K562 (cell line): ENCODE measurements at regions not wholly inside any gene's neighbourhood (a gene's known extent, or its start where the extent isn't known, plus 50 kb on each side); places are given as distances from the start of the nearest gene placed in this dataset.

ENCODE experiments used
- ATAC-seq: fragments of 200-7000 bp; cut with Tn5 transposase; 3 replicates; pipeline ENCODE4 v1.9.1; 2020; ENCODE audit warnings: moderate library complexity
- BruUV-seq: library from RNA; stranded (reverse); fragments of 400-500 nt; replicated peaks from 2 replicates; lab custom pipeline; 2021; lab: Mats Ljungman, UMichigan
- CTCF ChIA-PET: fragments of 300-600 bp; formaldehyde crosslinking; extraction: SDS; loops from one replicate; lab custom pipeline; 2021; ENCODE audit warnings: low intra/inter-chr PET ratio; lab: Yijun Ruan, JAX
- POLR2A ChIA-PET: fragments of 300-600, 350-650 bp; sonication (Branson Sonifier 250); formaldehyde crosslinking; extraction: SDS; loops from one replicate; lab custom pipeline; 2021; ENCODE audit warnings: antibody characterized with exemption, inconsistent platforms; lab: Yijun Ruan, JAX
- DNase-seq, 4 experiments: peaks; one replicate each; pipeline versions ENCODE4 v3.0.0 to v3.0.0-alpha.2; 2011 to 2018; ENCODE audit warnings: low spot score in 3 of 4, mixed read lengths in 3 of 4; ENCODE audit errors: extremely low read depth in 1 of 4
- FAIRE-seq: peaks from 2 replicates; lab custom pipeline; 2011; peaks lifted over from hg19 to GRCh38; lab: Jason Lieb, UNC
- H2AFZ ChIP-seq: 2 replicates; pipeline ENCODE4 v1.6.0; 2011; ENCODE audit warnings: low read depth, low read length, control low read depth, inconsistent platforms
- H3K27ac ChIP-seq: fragments of 200-600 bp; 3 replicates; pipeline ENCODE4 v1.8.0; 2011; ENCODE audit warnings: low read depth, mild to moderate bottlenecking, control low read depth, inconsistent platforms, low read length, moderate library complexity, mixed read lengths; ENCODE audit errors: extremely low read depth
- H3K27me3 ChIP-seq, 2 experiments: fragments of 300-600 bp in 1 of 2; 2 replicates in 1 of 2; 3 replicates in 1 of 2; pipeline versions ENCODE4 v1.6.0 to v1.8.0; 2011; ENCODE audit warnings: inconsistent platforms in 2 of 2, low read length in 2 of 2, mild to moderate bottlenecking in 1 of 2, mixed read lengths in 1 of 2, moderate library complexity in 1 of 2; ENCODE audit not compliant: control insufficient read depth in 2 of 2, insufficient read depth in 2 of 2
- H3K36me3 ChIP-seq: fragments of 300-600 bp; 3 replicates; pipeline ENCODE4 v1.8.0; 2011; ENCODE audit warnings: mild to moderate bottlenecking, low read length, inconsistent platforms; ENCODE audit not compliant: control insufficient read depth, insufficient read depth
- H3K4me1 ChIP-seq, 2 experiments: fragments of 200-600 bp in 1 of 2; replicated peaks in 1 of 2; 2 replicates in 1 of 2; 3 replicates in 1 of 2; pipeline versions ENCODE4 v1.5.1 to v1.8.0; 2011; ENCODE audit warnings: inconsistent platforms in 2 of 2, low read length in 2 of 2, mild to moderate bottlenecking in 1 of 2, mixed read lengths in 1 of 2, moderate library complexity in 1 of 2; ENCODE audit not compliant: control insufficient read depth in 2 of 2, insufficient read depth in 2 of 2
- H3K4me2 ChIP-seq: 2 replicates; pipeline ENCODE4 v1.6.1; 2011; ENCODE audit warnings: low read length, control low read depth, inconsistent platforms, mixed read lengths; ENCODE audit not compliant: insufficient read depth
- H3K4me3 ChIP-seq: fragments of 200-600 bp; sonication (generic), shearing (Covaris generic); 2 replicates; pipeline ENCODE4 v1.5.1; 2016; ENCODE audit warnings: control low read depth, inconsistent platforms
- H3K79me2 ChIP-seq: fragments of 200-600 bp; 3 replicates; pipeline ENCODE4 v1.8.0; 2011; ENCODE audit warnings: low read length, inconsistent platforms; ENCODE audit not compliant: control insufficient read depth, insufficient read depth
- H3K9ac ChIP-seq, 2 experiments: 2 replicates each; pipeline versions ENCODE4 v1.6.0 to v1.6.1; 2011; ENCODE audit warnings: low read depth in 2 of 2, low read length in 2 of 2, control low read depth in 1 of 2, inconsistent platforms in 1 of 2, mild to moderate bottlenecking in 1 of 2, mixed read lengths in 1 of 2; ENCODE audit not compliant: insufficient read depth in 1 of 2
- H3K9me1 ChIP-seq: one replicate; pipeline ENCODE4 v1.6.0; 2011; ENCODE audit warnings: inconsistent platforms, mild to moderate bottlenecking, low read length, moderate library complexity; ENCODE audit not compliant: control insufficient read depth, insufficient read depth
- H3K9me3 ChIP-seq: replicated peaks from 2 replicates; pipeline ENCODE4 v1.5.1; 2011; ENCODE audit warnings: low read depth, low read length, inconsistent platforms; ENCODE audit not compliant: control insufficient read depth, insufficient read depth
- H4K20me1 ChIP-seq: replicated peaks from 2 replicates; pipeline ENCODE4 v1.6.1; 2011; ENCODE audit warnings: low read length, inconsistent platforms, mixed read lengths; ENCODE audit not compliant: control insufficient read depth, insufficient read depth
- DMBX1 ChIP-seq: fragments of 250-450 bp; sonication (Bioruptor Pico); IDR thresholded peaks from 2 replicates; pipeline ENCODE4 v1.8.0; 2022; ENCODE audit warnings: inconsistent platforms, mild to moderate bottlenecking, moderate library complexity, borderline replicate concordance
- EHMT2 ChIP-seq: fragments of 450-650 bp; IDR thresholded peaks from 2 replicates; pipeline ENCODE4 v1.6.1; 2018; ENCODE audit warnings: antibody characterized with exemption
- GTF2A2 ChIP-seq: IDR thresholded peaks from 2 replicates; pipeline ENCODE4 v1.6.1; 2016; ENCODE audit warnings: mild to moderate bottlenecking, missing genetic modification characterization, missing compliant biosample characterization
- NFRKB ChIP-seq: fragments of 450-650 bp; IDR thresholded peaks from 2 replicates; pipeline ENCODE4 v1.6.1; 2016; ENCODE audit warnings: low read depth
- RB1 ChIP-seq: fragments of 450-650 bp; IDR thresholded peaks from 2 replicates; pipeline ENCODE4 v1.6.1; 2017; ENCODE audit warnings: low read depth, mild to moderate bottlenecking
- TBL1XR1 ChIP-seq, 2 experiments: IDR thresholded peaks; 2 replicates each; pipeline ENCODE4 v1.6.1; 2012; ENCODE audit warnings: improper control_type of control experiment in 2 of 2, low read length in 2 of 2, mild to moderate bottlenecking in 1 of 2
- UBTF ChIP-seq, 2 experiments: IDR thresholded peaks; 2 replicates each; pipeline ENCODE4 v1.6.1; 2012; ENCODE audit warnings: improper control_type of control experiment in 2 of 2, low read depth in 2 of 2, low read length in 2 of 2, borderline replicate concordance in 1 of 2
- ZFP30 ChIP-seq: fragments of 250-450 bp; sonication (Bioruptor Pico); IDR thresholded peaks from 2 replicates; pipeline ENCODE4 v1.8.0; 2022; ENCODE audit warnings: moderate library complexity, mild to moderate bottlenecking, inconsistent platforms, borderline replicate concordance
- WGBS: fragments of 100-300 bp; shearing (Covaris generic); methylation state at CpG from one replicate; pipeline ENCODE4 v1.1.6; 2016; ENCODE audit warnings: low coverage, mixed read lengths; ENCODE audit not compliant: insufficient coverage; ENCODE audit errors: missing lambda C conversion rate; 5-methylcytosine and 5-hydroxymethylcytosine counted together
- in situ Hi-C: fragments of 300-500 bp; cut with MboI; formaldehyde crosslinking; loops from 4 replicates; pipeline ENCODE4 v1.15.0; 2018; ENCODE audit warnings: inconsistent platforms, mixed read lengths
- intact Hi-C: fragments of 100-400 bp; cut with micrococcal nuclease; formaldehyde crosslinking; loops from 2 replicates; pipeline ENCODE4 v1.14.2; 2022
- TF ChIP-seq, protein P1 (sequence below): fragments of 450-650 bp; IDR thresholded peaks from one replicate; pipeline ENCODE4 v1.6.1; 2018; ENCODE audit warnings: mild to moderate bottlenecking, moderate library complexity; ENCODE audit not compliant: partially characterized antibody
- TF ChIP-seq, protein P2 (sequence below): fragments of 450-650 bp; IDR thresholded peaks from 2 replicates; pipeline ENCODE4 v1.6.1; 2016; ENCODE audit warnings: low read depth

DNA sequence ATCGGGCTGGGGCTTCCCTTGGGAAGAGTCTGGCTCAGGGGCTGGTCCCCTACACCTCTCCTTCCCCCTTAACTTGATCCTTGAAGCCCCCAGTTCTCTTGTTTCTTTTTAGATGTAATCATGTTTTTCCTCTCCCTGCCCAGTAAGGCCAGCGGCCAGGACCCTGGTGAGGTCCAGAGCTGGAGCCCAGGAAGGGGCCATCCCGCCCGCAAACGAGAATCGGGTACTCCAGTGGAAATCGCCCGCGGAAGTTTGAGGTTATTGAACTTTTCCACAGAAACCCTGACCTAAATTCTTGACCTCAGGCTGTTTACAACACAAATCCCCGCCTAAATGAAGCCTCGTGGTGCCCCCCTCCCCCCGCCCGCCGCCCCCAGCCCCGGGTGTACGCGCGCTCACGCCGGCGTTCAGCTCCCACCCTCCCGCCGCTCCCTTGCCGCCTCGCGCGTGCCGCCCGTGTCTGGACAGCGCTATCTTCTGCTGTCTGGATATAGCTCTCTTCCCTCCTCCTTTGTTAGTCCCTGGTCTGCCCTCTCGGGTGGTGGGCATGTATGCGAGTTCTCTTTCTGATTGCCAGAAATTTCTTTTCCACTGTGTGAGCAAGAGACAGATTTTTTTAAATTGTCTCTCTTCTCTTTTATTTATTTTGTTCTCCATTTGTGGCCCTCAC, 165.9 kb upstream of the CACNA1E start:
- H3K27me3 ChIP-seq: peaks cover 18 to 24% of the 10 kb centered on the region in 2 experiments
- TF ChIP-seq ZFP30 (CRISPR knock-in tag): no peak
- no peak for TF ChIP-seq GTF2A2 (tag)
- no peak for TF ChIP-seq EHMT2
- TF ChIP-seq RB1: no peak
- TF ChIP-seq UBTF (IDR thresholded peaks at IDR 0.05; ENCODE audit: borderline replicate concordance in 1 of 2, low read depth in 2 of 2, low read length in 2 of 2): no peak
- TF ChIP-seq TBL1XR1 (IDR thresholded peaks at IDR 0.05; ENCODE audit: low read length in 2 of 2): no peak
- TF ChIP-seq DMBX1 (CRISPR knock-in tag): no peak
- TF ChIP-seq, protein P1, sequence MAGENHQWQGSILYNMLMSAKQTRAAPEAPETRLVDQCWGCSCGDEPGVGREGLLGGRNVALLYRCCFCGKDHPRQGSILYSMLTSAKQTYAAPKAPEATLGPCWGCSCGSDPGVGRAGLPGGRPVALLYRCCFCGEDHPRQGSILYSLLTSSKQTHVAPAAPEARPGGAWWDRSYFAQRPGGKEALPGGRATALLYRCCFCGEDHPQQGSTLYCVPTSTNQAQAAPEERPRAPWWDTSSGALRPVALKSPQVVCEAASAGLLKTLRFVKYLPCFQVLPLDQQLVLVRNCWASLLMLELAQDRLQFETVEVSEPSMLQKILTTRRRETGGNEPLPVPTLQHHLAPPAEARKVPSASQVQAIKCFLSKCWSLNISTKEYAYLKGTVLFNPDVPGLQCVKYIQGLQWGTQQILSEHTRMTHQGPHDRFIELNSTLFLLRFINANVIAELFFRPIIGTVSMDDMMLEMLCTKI: no peak
- TF ChIP-seq, protein P2, sequence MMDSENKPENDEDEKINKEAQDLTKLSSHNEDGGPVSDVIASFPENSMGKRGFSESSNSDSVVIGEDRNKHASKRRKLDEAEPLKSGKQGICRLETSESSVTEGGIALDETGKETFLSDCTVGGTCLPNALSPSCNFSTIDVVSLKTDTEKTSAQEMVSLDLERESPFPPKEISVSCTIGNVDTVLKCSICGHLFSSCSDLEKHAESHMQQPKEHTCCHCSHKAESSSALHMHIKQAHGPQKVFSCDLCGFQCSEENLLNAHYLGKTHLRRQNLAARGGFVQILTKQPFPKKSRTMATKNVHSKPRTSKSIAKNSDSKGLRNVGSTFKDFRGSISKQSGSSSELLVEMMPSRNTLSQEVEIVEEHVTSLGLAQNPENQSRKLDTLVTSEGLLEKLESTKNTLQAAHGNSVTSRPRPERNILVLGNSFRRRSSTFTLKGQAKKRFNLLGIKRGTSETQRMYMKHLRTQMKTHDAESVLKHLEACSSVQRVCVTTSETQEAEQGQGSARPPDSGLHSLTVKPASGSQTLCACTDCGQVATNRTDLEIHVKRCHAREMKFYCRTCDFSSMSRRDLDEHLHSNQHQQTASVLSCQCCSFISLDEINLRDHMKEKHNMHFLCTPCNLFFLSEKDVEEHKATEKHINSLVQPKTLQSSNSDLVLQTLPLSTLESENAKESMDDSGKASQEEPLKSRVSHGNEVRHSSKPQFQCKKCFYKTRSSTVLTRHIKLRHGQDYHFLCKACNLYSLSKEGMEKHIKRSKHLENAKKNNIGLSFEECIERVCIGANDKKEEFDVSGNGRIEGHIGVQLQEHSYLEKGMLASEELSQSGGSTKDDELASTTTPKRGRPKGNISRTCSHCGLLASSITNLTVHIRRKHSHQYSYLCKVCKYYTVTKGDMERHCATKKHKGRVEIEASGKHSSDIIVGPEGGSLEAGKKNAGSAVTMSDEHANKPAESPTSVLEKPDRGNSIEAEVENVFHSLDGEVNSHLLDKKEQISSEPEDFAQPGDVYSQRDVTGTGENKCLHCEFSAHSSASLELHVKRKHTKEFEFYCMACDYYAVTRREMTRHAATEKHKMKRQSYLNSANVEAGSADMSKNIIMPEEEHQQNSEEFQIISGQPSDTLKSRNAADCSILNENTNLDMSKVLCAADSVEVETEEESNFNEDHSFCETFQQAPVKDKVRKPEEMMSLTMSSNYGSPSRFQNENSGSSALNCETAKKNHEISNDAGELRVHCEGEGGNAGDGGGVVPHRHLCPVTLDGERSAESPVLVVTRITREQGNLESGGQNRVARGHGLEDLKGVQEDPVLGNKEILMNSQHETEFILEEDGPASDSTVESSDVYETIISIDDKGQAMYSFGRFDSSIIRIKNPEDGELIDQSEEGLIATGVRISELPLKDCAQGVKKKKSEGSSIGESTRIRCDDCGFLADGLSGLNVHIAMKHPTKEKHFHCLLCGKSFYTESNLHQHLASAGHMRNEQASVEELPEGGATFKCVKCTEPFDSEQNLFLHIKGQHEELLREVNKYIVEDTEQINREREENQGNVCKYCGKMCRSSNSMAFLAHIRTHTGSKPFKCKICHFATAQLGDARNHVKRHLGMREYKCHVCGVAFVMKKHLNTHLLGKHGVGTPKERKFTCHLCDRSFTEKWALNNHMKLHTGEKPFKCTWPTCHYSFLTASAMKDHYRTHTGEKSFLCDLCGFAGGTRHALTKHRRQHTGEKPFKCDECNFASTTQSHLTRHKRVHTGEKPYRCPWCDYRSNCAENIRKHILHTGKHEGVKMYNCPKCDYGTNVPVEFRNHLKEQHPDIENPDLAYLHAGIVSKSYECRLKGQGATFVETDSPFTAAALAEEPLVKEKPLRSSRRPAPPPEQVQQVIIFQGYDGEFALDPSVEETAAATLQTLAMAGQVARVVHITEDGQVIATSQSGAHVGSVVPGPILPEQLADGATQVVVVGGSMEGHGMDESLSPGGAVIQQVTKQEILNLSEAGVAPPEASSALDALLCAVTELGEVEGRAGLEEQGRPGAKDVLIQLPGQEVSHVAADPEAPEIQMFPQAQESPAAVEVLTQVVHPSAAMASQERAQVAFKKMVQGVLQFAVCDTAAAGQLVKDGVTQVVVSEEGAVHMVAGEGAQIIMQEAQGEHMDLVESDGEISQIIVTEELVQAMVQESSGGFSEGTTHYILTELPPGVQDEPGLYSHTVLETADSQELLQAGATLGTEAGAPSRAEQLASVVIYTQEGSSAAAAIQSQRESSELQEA: no peak
- no peak for TF ChIP-seq NFRKB

More for the DNA sequence above, 165.9 kb upstream of the CACNA1E start:
- no peak for ATAC-seq
- no peak overlapping the region for H3K4me3 ChIP-seq
- in situ Hi-C loops: no loop called here
- no peak overlapping the region for H3K27ac ChIP-seq
- FAIRE-seq: no peak
- H2AFZ ChIP-seq: no peak overlapping the region
- no peaks in the 10 kb centered on the region for H3K9me1 ChIP-seq
- BruUV-seq: no TSS peak
- no peak overlapping the region for H3K4me2 ChIP-seq
- no peaks in the 10 kb centered on the region for H3K36me3 ChIP-seq
- no peaks in the 10 kb centered on the region for H4K20me1 ChIP-seq
- POLR2A ChIA-PET: interaction anchor here (0.7 kb wide), 1 partner anchor 51 kb away, joined by 3 read pairs; no protein-coding TSS in a partner anchor
- DNase-seq: no peak
- H3K9ac ChIP-seq: no peak overlapping the region
- H3K4me1 ChIP-seq: no peaks in the 10 kb centered on the region; a peak in 1 of 5 replicates
- no peaks in the 10 kb centered on the region for H3K9me3 ChIP-seq
- CTCF ChIA-PET: no interaction called here
- H3K79me2 ChIP-seq: no peaks in the 10 kb centered on the region
- under 1% methylated on average over 29 of the region's 32 CpGs for WGBS
- intact Hi-C loops: no loop called here
